Natural killer cell (primary cell): ENCODE measurements at regions not wholly inside any gene's neighbourhood (a gene's known extent, or its start where the extent isn't known, plus 50 kb on each side); places are given as distances from the start of the nearest gene placed in this dataset.

Source experiments
- ATAC-seq, 3 donors: fragments of 150-1000 bp in 2 of 3; fragments of 200-7000 bp in 1 of 3; cut with Tn5 transposase; 1 replicate in 1 of 3; 2 replicates in 2 of 3; pipeline ENCODE4 v1.10.0; 2021; ENCODE audit warnings: mild to moderate bottlenecking in 2 of 3, moderate library complexity in 2 of 3
- DNase-seq, 2 donors: peaks; one replicate each; pipeline versions ENCODE4 v3.0.0 to v3.0.0-alpha.2; 2013 to 2021; ENCODE audit warnings: mixed read lengths in 1 of 2
- H3K27ac ChIP-seq: one replicate; pipeline ENCODE4 v1.5.1; 2013; ENCODE audit warnings: mild to moderate bottlenecking, low read length
- H3K27me3 ChIP-seq: one replicate; pipeline ENCODE4 v1.6.1; 2013; ENCODE audit warnings: low read length; ENCODE audit not compliant: control insufficient read depth, insufficient read depth
- H3K36me3 ChIP-seq: one replicate; pipeline ENCODE4 v1.6.1; 2013; ENCODE audit warnings: low read length; ENCODE audit not compliant: control insufficient read depth, insufficient read depth
- H3K4me1 ChIP-seq: one replicate; pipeline ENCODE4 v1.6.1; 2013; ENCODE audit warnings: low read length; ENCODE audit not compliant: control insufficient read depth, insufficient read depth
- H3K4me3 ChIP-seq: one replicate; pipeline ENCODE4 v1.5.1; 2013; ENCODE audit warnings: low read length
- H3K9me3 ChIP-seq: one replicate; pipeline ENCODE4 v1.6.1; 2013; ENCODE audit warnings: low read length; ENCODE audit not compliant: control insufficient read depth, insufficient read depth
- H3K27ac Mint-ChIP-seq, 2 donors: one replicate each; pipeline ENCODE4 v1.8.0; 2022; ENCODE audit warnings: mild to moderate bottlenecking in 2 of 2, mixed read lengths in 2 of 2, moderate library complexity in 1 of 2
- H3K27me3 Mint-ChIP-seq, 2 donors: one replicate each; pipeline ENCODE4 v1.8.0; 2022; ENCODE audit warnings: low read depth in 2 of 2, mixed read lengths in 2 of 2
- H3K36me3 Mint-ChIP-seq: one replicate; pipeline ENCODE4 v1.8.0; 2022; ENCODE audit warnings: mixed read lengths
- H3K4me1 Mint-ChIP-seq, 2 donors: one replicate each; pipeline ENCODE4 v1.8.0; 2022; ENCODE audit warnings: mixed read lengths in 2 of 2
- H3K4me3 Mint-ChIP-seq: one replicate; pipeline ENCODE4 v1.8.0; 2022; ENCODE audit warnings: mild to moderate bottlenecking, moderate library complexity, mixed read lengths
- H3K9me3 Mint-ChIP-seq, 2 donors: one replicate each; pipeline ENCODE4 v1.8.0; 2022; ENCODE audit warnings: mixed read lengths in 2 of 2
- CTCF ChIP-seq: fragments of 200-600 bp; IDR thresholded peaks from one replicate; pipeline ENCODE4 v1.8.0; 2022; ENCODE audit warnings: antibody characterized with exemption
- WGBS: methylation state at CpG from one replicate; pipeline ENCODE4 v1.1.7; 2013; ENCODE audit warnings: missing lambda C conversion rate; ENCODE audit not compliant: insufficient coverage; 5-methylcytosine and 5-hydroxymethylcytosine counted together
- intact Hi-C: fragments of 100-400 bp; cut with micrococcal nuclease; formaldehyde crosslinking; loops from one replicate; pipeline ENCODE4 v1.14.2; 2022

DNA sequence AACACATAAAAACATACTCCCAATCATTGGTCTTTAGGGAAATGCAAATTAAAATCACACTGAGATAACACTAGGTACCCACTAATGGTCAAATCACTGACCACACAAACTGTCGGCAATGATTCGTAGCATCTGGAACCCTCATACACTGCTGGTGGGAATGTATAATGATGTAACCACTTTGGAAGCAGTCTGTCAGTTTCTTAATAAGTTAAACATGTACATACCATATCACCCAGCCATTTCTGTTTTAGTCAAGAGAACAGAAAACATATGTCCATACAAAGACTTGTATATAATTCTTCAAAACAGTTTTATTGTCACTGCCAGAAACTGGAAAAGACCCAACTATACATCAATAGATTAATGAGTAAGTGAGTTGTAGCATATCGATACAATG, 63.3 kb upstream of the LRRC3B start:
- Mint-ChIP-seq H3K9me3 (peaks cover 0 to 12% of the 10 kb centered on the region in 2 donors), H3K4me3 (no peak overlapping the region), H3K27me3 (no peaks in the 10 kb centered on the region), H3K36me3 (no peaks in the 10 kb centered on the region), H3K27ac (no peak overlapping the region), H3K4me1 (no peaks in the 10 kb centered on the region)
- H3K27ac ChIP-seq, result no peak overlapping the region
- WGBS, result no CpG with 5 or more reads among the region's 3 CpGs
- no peak for TF ChIP-seq CTCF
- no peaks in the 10 kb centered on the region for H3K4me1 ChIP-seq
- DNase-seq (no peak), ATAC-seq (no peak)
- no peak overlapping the region for H3K4me3 ChIP-seq
- no peaks in the 10 kb centered on the region for H3K27me3 ChIP-seq
- intact Hi-C loops, result no loop called here
- H3K9me3 ChIP-seq, result no peaks in the 10 kb centered on the region
- H3K36me3 ChIP-seq, result no peaks in the 10 kb centered on the region

- H3K9me3 Mint-ChIP-seq, result peaks cover 0 to 9% of the 10 kb centered on the region in 2 donors
- H3K4me3 Mint-ChIP-seq, result no peak overlapping the region
- H3K36me3 Mint-ChIP-seq, result no peaks in the 10 kb centered on the region
- Histone ChIP-seq H3K27me3 (no peaks in the 10 kb centered on the region), H3K4me1 (no peaks in the 10 kb centered on the region), H3K9me3 (no peaks in the 10 kb centered on the region), H3K27ac (no peak overlapping the region), H3K4me3 (no peak overlapping the region), H3K36me3 (no peaks in the 10 kb centered on the region)
- intact Hi-C loops, result no loop called here
- no peaks in the 10 kb centered on the region for H3K27me3 Mint-ChIP-seq
- TF ChIP-seq CTCF, result no peak
- 83% methylated on average over 1 of the region's 1 CpG for WGBS
- ATAC-seq, result no peak
- no peaks in the 10 kb centered on the region for H3K4me1 Mint-ChIP-seq
- no peak overlapping the region for H3K27ac Mint-ChIP-seq
- DNase-seq, result no peak
Measured at GRCh38 chr3:26560081-26560480, 62.5 kb upstream of the LRRC3B start.

DNA sequence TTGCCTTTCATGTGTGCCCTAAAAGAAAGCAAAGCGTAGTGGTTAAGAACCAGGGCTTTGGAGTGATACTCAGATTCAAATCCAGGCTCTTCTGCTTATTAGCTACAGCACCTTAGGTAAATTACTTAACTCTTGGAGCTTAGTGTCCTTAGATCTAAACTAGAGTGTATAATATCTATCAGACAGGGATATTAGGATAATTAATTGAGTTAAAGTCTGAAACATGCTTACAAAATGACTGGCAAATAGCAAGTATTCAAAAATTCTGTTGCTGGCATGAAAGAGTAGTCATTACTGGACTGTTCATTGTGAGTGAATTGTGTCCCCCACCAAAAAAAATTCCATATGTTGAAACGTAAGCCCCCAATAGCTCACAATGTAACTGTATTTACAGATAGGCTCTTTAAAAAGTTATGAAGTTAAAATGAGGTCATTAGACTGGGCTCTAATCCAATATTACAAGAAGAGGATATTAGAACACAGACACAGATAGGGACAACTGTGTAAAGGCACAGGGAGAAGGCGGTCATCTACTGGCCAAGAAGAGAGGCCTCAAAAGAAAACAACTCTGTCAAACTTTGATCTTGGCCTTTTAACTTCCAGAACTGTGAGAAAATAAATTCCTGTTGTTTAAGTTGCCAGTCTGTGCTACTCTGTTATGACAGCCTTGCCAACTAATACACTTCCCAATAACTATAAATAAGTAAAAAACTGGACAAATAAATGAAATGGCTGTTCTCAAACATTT, 60.4 kb upstream of the LRRC3B start:
- Mint-ChIP-seq H3K4me1 (no peaks in the 10 kb centered on the region), H3K27me3 (no peaks in the 10 kb centered on the region), H3K9me3 (peaks cover 6% of the 10 kb centered on the region in 2 donors), H3K36me3 (no peaks in the 10 kb centered on the region), H3K27ac (no peak overlapping the region), H3K4me3 (no peak overlapping the region)
- DNase-seq (no peak), ATAC-seq (no peak)
- no peaks in the 10 kb centered on the region for H3K27me3 ChIP-seq
- peaks cover 3% of the 10 kb centered on the region for H3K9me3 ChIP-seq
- intact Hi-C loops, result no loop called here
- no peak overlapping the region for H3K27ac ChIP-seq
- WGBS, result 85% methylated on average over 2 of the region's 3 CpGs
- H3K4me1 ChIP-seq, result no peaks in the 10 kb centered on the region
- TF ChIP-seq CTCF, result no peak
- no peak overlapping the region for H3K4me3 ChIP-seq
- H3K36me3 ChIP-seq, result no peaks in the 10 kb centered on the region
